HEK293T (cell line): ENCODE measurements at regions not wholly inside any gene's neighbourhood (a gene's known extent, or its start where the extent isn't known, plus 50 kb on each side); places are given as distances from the start of the nearest gene placed in this dataset.

Source experiments
- CTCF ChIA-PET: fragments of 350-600 bp; formaldehyde crosslinking; extraction: SDS; loops from one replicate; lab custom pipeline; 2021; ENCODE audit warnings: antibody characterized with exemption, inconsistent platforms; lab: Yijun Ruan, JAX
- POLR2A ChIA-PET: fragments of 350-600 bp; formaldehyde crosslinking; extraction: SDS; loops from one replicate; lab custom pipeline; 2020; ENCODE audit warnings: antibody characterized with exemption, inconsistent platforms; lab: Yijun Ruan, JAX
- DNase-seq: peaks from one replicate; pipeline ENCODE4 v3.0.0; 2012; ENCODE audit warnings: mixed read lengths; ENCODE audit errors: extremely low spot score
- ARNT ChIP-seq: fragments of 450-650 bp; IDR thresholded peaks from 2 replicates; pipeline ENCODE4 v1.6.1; 2017; ENCODE audit warnings: mild to moderate bottlenecking
- BHLHE40 ChIP-seq: fragments of 450-650 bp; IDR thresholded peaks from 2 replicates; pipeline ENCODE4 v1.6.1; 2016; ENCODE audit warnings: mild to moderate bottlenecking, moderate library complexity, borderline replicate concordance
- CTBP1 ChIP-seq: fragments of 450-650 bp; IDR thresholded peaks from 2 replicates; pipeline ENCODE4 v1.6.1; 2016; ENCODE audit warnings: borderline replicate concordance
- ELF4 ChIP-seq: fragments of 450-650 bp; IDR thresholded peaks from 2 replicates; pipeline ENCODE4 v1.6.1; 2017; ENCODE audit warnings: antibody characterized with exemption
- FOXA1 ChIP-seq: fragments of 450-650 bp; IDR thresholded peaks from 2 replicates; pipeline ENCODE4 v1.6.1; 2016; ENCODE audit warnings: mild to moderate bottlenecking
- FOXK2 ChIP-seq: fragments of 450-650 bp; IDR thresholded peaks from 2 replicates; pipeline ENCODE4 v1.6.1; 2016; ENCODE audit warnings: mild to moderate bottlenecking
- FOXM1 ChIP-seq: fragments of 450-650 bp; IDR thresholded peaks from 2 replicates; pipeline ENCODE4 v1.6.1; 2017; ENCODE audit warnings: mild to moderate bottlenecking, borderline replicate concordance
- HDGF ChIP-seq: fragments of 450-650 bp; IDR thresholded peaks from 2 replicates; pipeline ENCODE4 v1.6.1; 2017; ENCODE audit warnings: antibody characterized with exemption, borderline replicate concordance
- L3MBTL2 ChIP-seq: fragments of 450-650 bp; conservative IDR thresholded peaks from 2 replicates; pipeline ENCODE4 v1.6.1; 2016; ENCODE audit warnings: mild to moderate bottlenecking
- LEF1 ChIP-seq: fragments of 450-650 bp; IDR thresholded peaks from 2 replicates; pipeline ENCODE4 v1.6.1; 2017; ENCODE audit warnings: mild to moderate bottlenecking, borderline replicate concordance
- NFRKB ChIP-seq: fragments of 450-650 bp; IDR thresholded peaks from 2 replicates; pipeline ENCODE4 v1.6.1; 2016; ENCODE audit warnings: mild to moderate bottlenecking, moderate library complexity
- PKNOX1 ChIP-seq: fragments of 450-650 bp; IDR thresholded peaks from 2 replicates; pipeline ENCODE4 v1.6.1; 2016
- SP1 ChIP-seq: fragments of 450-650 bp; IDR thresholded peaks from 2 replicates; pipeline ENCODE4 v1.6.1; 2017
- SUZ12 ChIP-seq: fragments of 450-650 bp; IDR thresholded peaks from 2 replicates; pipeline ENCODE4 v1.6.1; 2016; ENCODE audit warnings: mild to moderate bottlenecking
- TARDBP ChIP-seq: fragments of 450-650 bp; IDR thresholded peaks from 2 replicates; pipeline ENCODE4 v1.6.1; 2016
- ZNF384 ChIP-seq: fragments of 450-650 bp; IDR thresholded peaks from 2 replicates; pipeline ENCODE4 v1.6.1; 2016

- ChIA-PET POLR2A (no interaction called here), CTCF (no interaction called here)
- TF ChIP-seq BHLHE40 (no peak), FOXK2 (no peak), FOXA1 (no peak), CTBP1 (no peak), HDGF (no peak), ARNT (no peak), NFRKB (no peak), TARDBP (no peak), LEF1 (no peak), PKNOX1 (no peak), FOXM1 (no peak), ELF4 (no peak)
- no peak for DNase-seq
Observed at GRCh38 chr1:223001653-223002634, 141.1 kb downstream of the TLR5 start.

GRCh38 chr1:223003549-223003948 is 139.5 kb downstream of the TLR5 start:
- POLR2A ChIA-PET: no interaction called here
- TF ChIP-seq PKNOX1 (no peak), ARNT (no peak), L3MBTL2 (no peak), ZNF384 (no peak), ELF4 (no peak), FOXA1 (no peak), SUZ12 (no peak), FOXM1 (no peak), FOXK2 (no peak), BHLHE40 (no peak), NFRKB (no peak), SP1 (no peak), TARDBP (no peak), CTBP1 (no peak), LEF1 (no peak), HDGF (no peak)
- CTCF ChIA-PET: no interaction called here
- DNase-seq: no peak

GRCh38 chr1:223006371-223006770 is 136.7 kb downstream of the TLR5 start:
- TF ChIP-seq SP1 (no peak), ZNF384 (no peak), FOXA1 (no peak), LEF1 (no peak), ARNT (no peak), NFRKB (no peak), L3MBTL2 (no peak), FOXK2 (no peak), FOXM1 (no peak), SUZ12 (no peak), ELF4 (no peak), BHLHE40 (no peak), HDGF (no peak), TARDBP (no peak), PKNOX1 (no peak), CTBP1 (no peak)
- POLR2A ChIA-PET: no interaction called here
- CTCF ChIA-PET: no interaction called here
- no peak for DNase-seq

- ChIA-PET CTCF (interaction anchor here (0.6 kb wide), 1 partner anchor 75 kb away, joined by 3 read pairs; no protein-coding TSS in a partner anchor), POLR2A (no interaction called here)
- TF ChIP-seq FOXK2: no peak
- no peak for TF ChIP-seq ARNT
- TF ChIP-seq CTBP1: no peak
- no peak for TF ChIP-seq NFRKB
- TF ChIP-seq TARDBP: no peak
- TF ChIP-seq HDGF: no peak
- no peak for DNase-seq
Observed at GRCh38 chr1:223006917-223007648, 136.0 kb downstream of the TLR5 start.

- ChIA-PET POLR2A (no interaction called here), CTCF (no interaction called here)
- no peak for DNase-seq
- TF ChIP-seq ZNF384: no peak
- TF ChIP-seq SUZ12: no peak
- no peak for TF ChIP-seq CTBP1
- TF ChIP-seq HDGF: no peak
- TF ChIP-seq FOXK2: no peak
Observed at GRCh38 chr1:223007935-223008334, 135.1 kb downstream of the TLR5 start.

GRCh38 chr1:223008808-223009207 is 134.2 kb downstream of the TLR5 start:
- ChIA-PET CTCF (interaction anchor here (0.7 kb wide), 1 partner anchor 29 kb away, joined by 3 read pairs; no protein-coding TSS in a partner anchor), POLR2A (no interaction called here)
- no peak for TF ChIP-seq HDGF
- no peak for TF ChIP-seq CTBP1
- TF ChIP-seq ARNT: no peak
- DNase-seq: no peak
